Adrenal gland (tissue), 9 donors: ENCODE measurements at regions not wholly inside any gene's neighbourhood (a gene's known extent, or its start where the extent isn't known, plus 50 kb on each side); places are given as distances from the start of the nearest gene placed in this dataset.

Experiments used
- DNase-seq, 7 donors: peaks; one replicate each; pipeline ENCODE4 v3.0.0-alpha.2; 2019 to 2020
- H3K27ac ChIP-seq, 5 donors: fragments of 200-600 bp; sonication (generic) in 4 of 5; 1 replicate in 3 of 5; 2 replicates in 2 of 5; pipeline versions ENCODE4 v1.5.1 to v1.8.0; 2016 to 2020; ENCODE audit warnings: mild to moderate bottlenecking in 1 of 5
- H3K27me3 ChIP-seq: fragments of 200-600 bp; 2 replicates; pipeline ENCODE4 v1.8.0; 2021
- H3K36me3 ChIP-seq, 2 donors: fragments of 200-600 bp; replicated peaks in 1 of 2; 1 replicate in 1 of 2; 2 replicates in 1 of 2; pipeline versions ENCODE4 v1.5.1 to v1.8.0; 2018 to 2022
- H3K4me1 ChIP-seq, 2 donors: fragments of 200-600 bp; replicated peaks in 1 of 2; 1 replicate in 1 of 2; 2 replicates in 1 of 2; pipeline versions ENCODE4 v1.5.1 to v1.8.0; 2018 to 2021
- H3K4me3 ChIP-seq, 4 donors: fragments of 200-600 bp; sonication (generic) in 3 of 4; one replicate each; pipeline ENCODE4 v1.5.1; 2016 to 2018
- H3K9me3 ChIP-seq, 3 donors: fragments of 200-600 bp; sonication (generic) in 1 of 3; replicated peaks in 1 of 3; 1 replicate in 2 of 3; 2 replicates in 1 of 3; pipeline versions ENCODE4 v1.5.1 to v1.8.0; 2016 to 2021
- CTCF ChIP-seq, 6 experiments: fragments of 450-650 bp in 4 of 6; fragments of 200-600 bp in 2 of 6; sonication (generic) in 1 of 6; IDR thresholded peaks; 1 replicate in 5 of 6; 2 replicates in 1 of 6; pipeline versions ENCODE4 v1.5.1 to v1.8.0; 2016 to 2021; ENCODE audit warnings: antibody characterized with exemption in 6 of 6, mild to moderate bottlenecking in 2 of 6, moderate library complexity in 1 of 6
- POLR2A ChIP-seq, 2 donors: fragments of 450-650 bp; IDR thresholded peaks; one replicate each; pipeline ENCODE4 v1.6.1; 2017; ENCODE audit warnings: antibody characterized with exemption in 2 of 2, mild to moderate bottlenecking in 2 of 2, moderate library complexity in 1 of 2
- WGBS, 4 donors: extraction: QIAGEN DNeasy Blood & Tissue Kit in 2 of 4; methylation state at CpG; one replicate each; pipeline versions ENCODE4 v1.1.5 to v1.1.7; 2013 to 2017; 5-methylcytosine and 5-hydroxymethylcytosine counted together
- intact Hi-C, 2 donors: fragments of 100-400 bp; cut with DNase I; formaldehyde crosslinking; loops; one replicate each; pipeline versions ENCODE4 v1.14.1 to v1.15.0; 2022 to 2023
- donor health status: healthy with polysubstance abuse.
- donor health status: Bipolar disorder and iron deficiency.
- donor health status: DM: yes; HTN: yes; CAD: no.
- donor health status: DM: no; HTN: no; CAD: no.
- donor health status: DM: no; HTN: no; CAD: no.

GRCh38 chr16:17852977-17853702 is 382.4 kb upstream of the XYLT1 start:
- intact Hi-C loops: no loop called here
- Histone ChIP-seq H3K27ac (no peak overlapping the region), H3K36me3 (no peaks in the 10 kb centered on the region), H3K9me3 (no peaks in the 10 kb centered on the region), H3K27me3 (peaks cover 6% of the 10 kb centered on the region), H3K4me1 (no peaks in the 10 kb centered on the region), H3K4me3 (no peak overlapping the region)
- DNase-seq: no peak
- 79 to 86% (median 80%) methylated on average over 6 of the region's 6 CpGs for WGBS, 4 donors
- no peak for TF ChIP-seq CTCF (IDR thresholded peaks at IDR 0.05)

GRCh38 chr16:17850581-17851250 is 380.0 kb upstream of the XYLT1 start:
- no peaks in the 10 kb centered on the region for H3K36me3 ChIP-seq
- WGBS, 4 donors: 36 to 52% (median 44%) methylated on average over 15 to 16 of the region's 16 CpGs
- intact Hi-C loops: no loop called here
- H3K9me3 ChIP-seq: no peaks in the 10 kb centered on the region
- no peak overlapping the region for H3K4me3 ChIP-seq
- no peak for DNase-seq
- TF ChIP-seq CTCF (IDR thresholded peaks at IDR 0.05): no peak
- no peak for TF ChIP-seq POLR2A (IDR thresholded peaks at IDR 0.05)
- H3K27ac ChIP-seq: no peak overlapping the region
- peaks cover 4% of the 10 kb centered on the region for H3K27me3 ChIP-seq
- no peaks in the 10 kb centered on the region for H3K4me1 ChIP-seq

- 77 to 86% (median 81%) methylated on average over 6 of the region's 6 CpGs for WGBS, 4 donors
- Histone ChIP-seq H3K9me3 (no peaks in the 10 kb centered on the region), H3K27ac (no peak overlapping the region), H3K4me1 (no peaks in the 10 kb centered on the region), H3K4me3 (no peak overlapping the region), H3K36me3 (no peaks in the 10 kb centered on the region), H3K27me3 (no peaks in the 10 kb centered on the region)
- TF ChIP-seq CTCF (IDR thresholded peaks at IDR 0.05): no peak
- no peak for TF ChIP-seq POLR2A (IDR thresholded peaks at IDR 0.05)
- intact Hi-C loops: no loop called here
- DNase-seq: no peak
Measured at GRCh38 chr16:17847234-17847795, 376.6 kb upstream of the XYLT1 start.

GRCh38 chr16:17846030-17846429 is 375.3 kb upstream of the XYLT1 start:
- H3K9me3 ChIP-seq: no peaks in the 10 kb centered on the region
- intact Hi-C loops: no loop called here
- 76 to 88% (median 83%) methylated on average over 6 of the region's 6 CpGs for WGBS, 4 donors
- DNase-seq: no peak
- H3K27me3 ChIP-seq: no peaks in the 10 kb centered on the region
- no peaks in the 10 kb centered on the region for H3K4me1 ChIP-seq
- H3K36me3 ChIP-seq: no peaks in the 10 kb centered on the region
- TF ChIP-seq POLR2A (IDR thresholded peaks at IDR 0.05) (no peak), CTCF (IDR thresholded peaks at IDR 0.05) (no peak)
- H3K27ac ChIP-seq: no peak overlapping the region
- no peak overlapping the region for H3K4me3 ChIP-seq
